AG08396 (cell line): ENCODE measurements at regions not wholly inside any gene's neighbourhood (a gene's known extent, or its start where the extent isn't known, plus 50 kb on each side); places are given as distances from the start of the nearest gene placed in this dataset.
"Not testable (repeated sequence)": the region's sequence is repeated elsewhere in the genome, so short reads cannot be mapped to it uniquely, and the experiment has no call there.

ENCODE experiments used
- DNase-seq: peaks from one replicate; pipeline ENCODE4 v3.0.0; 2012; ENCODE audit warnings: low spot score, mixed read lengths

- no peak for DNase-seq
Observed at GRCh38 chr2:240240017-240240734, 99.7 kb upstream of the OTOS start.

- no peak for DNase-seq
Observed at GRCh38 chr2:240240781-240241180, 100.3 kb upstream of the OTOS start.

- no peak for DNase-seq
Observed at GRCh38 chr2:240241572-240241971, 101.1 kb upstream of the OTOS start.

GRCh38 chr2:240243049-240243448 lies 102.6 kb upstream of the OTOS start:
- not testable (repeated sequence) for DNase-seq

GRCh38 chr2:240244543-240244942 lies 104.1 kb upstream of the OTOS start:
- DNase-seq: no peak

- no peak for DNase-seq
Observed at GRCh38 chr2:240245184-240245583, 104.7 kb upstream of the OTOS start.

GRCh38 chr2:240245706-240246105 lies 105.2 kb upstream of the OTOS start:
- DNase-seq: no peak

- DNase-seq: no peak
Observed at GRCh38 chr2:240246173-240246820, 105.8 kb upstream of the OTOS start.

GRCh38 chr2:240247241-240247867 lies 106.9 kb upstream of the OTOS start:
- DNase-seq: no peak

- no peak for DNase-seq
Observed at GRCh38 chr2:240247868-240248720, 107.6 kb upstream of the OTOS start.

- DNase-seq: no peak
Observed at GRCh38 chr2:240248721-240249422, 108.4 kb upstream of the OTOS start.

- DNase-seq: no peak
Observed at GRCh38 chr2:240249423-240250149, 109.1 kb upstream of the OTOS start.

- no peak for DNase-seq
Observed at GRCh38 chr2:240250150-240250984, 109.9 kb upstream of the OTOS start.

GRCh38 chr2:240250985-240251847 lies 110.8 kb upstream of the OTOS start:
- peak; percentile 93 for DNase-seq

- DNase-seq: no peak
Observed at GRCh38 chr2:240251848-240252190, 111.4 kb upstream of the OTOS start.

GRCh38 chr2:240252191-240252871 lies 111.9 kb upstream of the OTOS start:
- no peak for DNase-seq

GRCh38 chr2:240252872-240253511 lies 112.5 kb upstream of the OTOS start:
- DNase-seq: no peak

GRCh38 chr2:240253583-240254145 lies 113.2 kb upstream of the OTOS start:
- no peak for DNase-seq
